ENCODE measurements at regions not wholly inside any gene's neighbourhood (a gene's known extent, or its start where the extent isn't known, plus 50 kb on each side); places are given as distances from the start of the nearest gene placed in this dataset.

DNA sequence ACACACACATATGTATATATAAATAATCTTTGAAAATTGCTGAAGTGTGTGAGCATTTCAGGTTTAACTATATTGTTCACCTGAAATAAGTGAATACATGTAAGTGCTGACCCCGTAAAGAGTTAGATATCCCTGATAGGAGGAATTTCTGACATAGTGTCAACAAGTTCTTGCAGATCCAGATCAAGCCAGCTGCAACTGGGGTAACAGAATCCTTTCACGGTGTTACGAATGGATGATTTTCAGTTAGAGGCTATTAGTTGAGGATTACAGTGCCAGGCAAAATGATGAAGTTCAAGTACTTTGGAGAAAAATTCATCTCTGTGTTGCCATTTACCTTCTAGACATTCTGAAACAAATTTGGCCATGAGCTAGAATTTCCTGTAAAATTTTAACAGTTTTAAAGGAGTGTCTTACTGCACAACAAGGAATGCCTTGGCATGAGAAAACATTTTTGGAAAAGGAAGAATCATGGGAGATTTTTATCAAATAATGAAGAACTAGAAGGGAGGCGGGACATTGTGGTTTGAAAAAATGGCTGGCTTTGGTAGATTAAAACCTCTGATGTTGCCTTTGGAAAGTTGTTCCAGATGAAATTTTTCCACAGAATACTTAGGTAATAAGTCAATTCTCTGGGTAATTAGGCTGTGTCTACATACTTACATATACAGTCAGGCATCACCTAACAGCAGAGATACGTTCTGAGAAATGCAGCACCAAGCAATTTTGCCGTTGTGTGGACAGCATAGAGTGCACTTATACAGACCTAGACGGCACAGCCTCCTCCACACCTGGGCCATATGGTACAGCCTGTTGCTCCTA, 84.4 kb upstream of the FAT1 start:
- no peaks in the 10 kb centered on the region for H3K9me3 ChIP-seq (ENCODE audit: low read depth)
- TF ChIP-seq CTCF (IDR thresholded peaks at IDR 0.05; ENCODE audit: poor library complexity) (no peak), EZH2phosphoT487 (IDR thresholded peaks at IDR 0.05; ENCODE audit: low read depth, severe bottlenecking, unreplicated experiment) (no peak), EZH2 (IDR thresholded peaks at IDR 0.05; ENCODE audit: borderline replicate concordance) (no peak)
- peaks cover 4% of the 10 kb centered on the region for H3K4me1 ChIP-seq (ENCODE audit: insufficient read depth)
- H2AFZ ChIP-seq: no peak overlapping the region
- H3K27ac ChIP-seq: no peak overlapping the region
- no peaks in the 10 kb centered on the region for H4K20me1 ChIP-seq (ENCODE audit: insufficient read depth, poor library complexity, severe bottlenecking)
- H3K4me2 ChIP-seq: no peak overlapping the region
- H3K36me3 ChIP-seq (replicated peaks; ENCODE audit: insufficient read depth, low read depth): no peaks in the 10 kb centered on the region
- H3K4me3 ChIP-seq: no peak overlapping the region
- H3K27me3 ChIP-seq: no peaks in the 10 kb centered on the region
- H3K9me2 ChIP-seq (replicated peaks; ENCODE audit: insufficient read depth): no peaks in the 10 kb centered on the region
- 76% methylated on average over 7 of the region's 7 CpGs for WGBS (ENCODE audit: low lambda C conversion rate, missing lambda C conversion rate)
- H3K79me2 ChIP-seq: no peaks in the 10 kb centered on the region
- DNase-seq (ENCODE audit: low spot score): no peak

GRCh38 chr4:186808630-186809018, 85.0 kb upstream of the FAT1 start:
- no peak for TF ChIP-seq EZH2phosphoT487 (IDR thresholded peaks at IDR 0.05; ENCODE audit: low read depth, severe bottlenecking, unreplicated experiment)
- no peak for TF ChIP-seq CTCF (IDR thresholded peaks at IDR 0.05; ENCODE audit: poor library complexity)
- TF ChIP-seq EZH2 (IDR thresholded peaks at IDR 0.05; ENCODE audit: borderline replicate concordance): no peak
- WGBS (ENCODE audit: low lambda C conversion rate, missing lambda C conversion rate): 79% methylated on average over 7 of the region's 7 CpGs
- Histone ChIP-seq H3K27me3 (no peaks in the 10 kb centered on the region), H3K27ac (no peak overlapping the region), H4K20me1 (ENCODE audit: insufficient read depth, poor library complexity, severe bottlenecking) (no peaks in the 10 kb centered on the region), H3K9me3 (ENCODE audit: low read depth) (no peaks in the 10 kb centered on the region), H3K79me2 (no peaks in the 10 kb centered on the region), H3K9me2 (replicated peaks; ENCODE audit: insufficient read depth) (no peaks in the 10 kb centered on the region), H3K4me2 (no peak overlapping the region), H2AFZ (no peak overlapping the region), H3K4me3 (no peak overlapping the region), H3K36me3 (replicated peaks; ENCODE audit: insufficient read depth, low read depth) (no peaks in the 10 kb centered on the region), H3K4me1 (ENCODE audit: insufficient read depth) (peaks cover 4% of the 10 kb centered on the region)
- DNase-seq (ENCODE audit: low spot score): peak; percentile 16

DNA sequence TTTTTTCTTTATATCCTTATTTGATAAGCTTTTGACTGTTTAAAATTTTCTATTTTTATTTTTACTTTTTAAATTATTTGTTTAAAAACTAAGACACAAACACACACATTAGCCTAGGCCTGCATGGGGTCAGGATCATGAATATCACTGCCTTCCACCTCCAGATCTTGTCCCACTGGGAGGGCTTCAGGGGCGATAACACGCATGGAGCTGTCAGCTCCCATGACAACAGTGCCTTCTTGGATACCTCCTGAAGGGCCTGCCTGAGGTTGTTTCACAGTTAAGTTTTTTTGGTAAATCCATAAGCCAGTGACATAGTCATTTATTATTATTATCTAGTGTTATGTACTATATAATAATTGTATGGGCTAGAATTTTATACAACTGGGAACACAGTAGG, 85.4 kb upstream of the FAT1 start:
- WGBS (ENCODE audit: low lambda C conversion rate, missing lambda C conversion rate): 97% methylated on average over 2 of the region's 2 CpGs
- Histone ChIP-seq H3K4me1 (ENCODE audit: insufficient read depth) (peaks cover 4% of the 10 kb centered on the region), H4K20me1 (ENCODE audit: insufficient read depth, poor library complexity, severe bottlenecking) (no peaks in the 10 kb centered on the region), H3K79me2 (no peaks in the 10 kb centered on the region), H2AFZ (no peak overlapping the region), H3K4me3 (no peak overlapping the region), H3K36me3 (replicated peaks; ENCODE audit: insufficient read depth, low read depth) (no peaks in the 10 kb centered on the region), H3K9me3 (ENCODE audit: low read depth) (no peaks in the 10 kb centered on the region), H3K9me2 (replicated peaks; ENCODE audit: insufficient read depth) (no peaks in the 10 kb centered on the region), H3K27me3 (no peaks in the 10 kb centered on the region), H3K4me2 (no peak overlapping the region), H3K27ac (no peak overlapping the region)
- no peak for DNase-seq (ENCODE audit: low spot score)
- no peak for TF ChIP-seq EZH2 (IDR thresholded peaks at IDR 0.05; ENCODE audit: borderline replicate concordance)
- no peak for TF ChIP-seq EZH2phosphoT487 (IDR thresholded peaks at IDR 0.05; ENCODE audit: low read depth, severe bottlenecking, unreplicated experiment)
- TF ChIP-seq CTCF (IDR thresholded peaks at IDR 0.05; ENCODE audit: poor library complexity): no peak

Data from hepatocyte (in vitro differentiated cells).